ENCODE measurements at regions not wholly inside any gene's neighbourhood (a gene's known extent, or its start where the extent isn't known, plus 50 kb on each side); places are given as distances from the start of the nearest gene placed in this dataset.
"Not testable (repeated sequence)": the region's sequence is repeated elsewhere in the genome, so short reads cannot be mapped to it uniquely, and the experiment has no call there.

- DNase-seq (ENCODE audit: low read depth), result no peak
Measured at GRCh38 chr6:9136141-9136822, 700.9 kb upstream of the SLC35B3 start.

DNA sequence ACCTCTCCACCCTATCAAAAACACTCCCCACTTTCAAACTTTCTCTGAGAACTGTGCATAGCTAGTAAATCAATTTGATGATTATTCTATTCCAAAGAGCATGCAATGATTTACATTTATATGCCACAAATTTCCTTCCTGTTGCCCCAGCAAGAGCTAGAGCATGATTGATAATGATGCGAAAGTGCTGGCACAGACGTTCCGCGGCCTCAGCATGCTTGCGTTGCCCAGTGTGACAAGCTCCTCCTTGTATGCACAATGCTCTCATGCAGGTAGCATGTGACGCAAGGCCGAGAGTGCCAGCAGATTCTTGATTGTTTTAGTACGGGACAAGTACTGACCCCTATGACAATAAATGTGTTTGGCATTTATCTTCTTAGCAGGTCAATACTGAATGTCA, 696.3 kb upstream of the SLC35B3 start:
- no peak for DNase-seq (ENCODE audit: low read depth)

- DNase-seq (ENCODE audit: low read depth), result no peak
Measured at GRCh38 chr6:9131201-9131600, 695.9 kb upstream of the SLC35B3 start.

- DNase-seq (ENCODE audit: low read depth), result no peak
Measured at GRCh38 chr6:9128970-9129369, 693.6 kb upstream of the SLC35B3 start.

GRCh38 chr6:9126878-9127560, 691.7 kb upstream of the SLC35B3 start:
- DNase-seq (ENCODE audit: low read depth), result no peak

DNA sequence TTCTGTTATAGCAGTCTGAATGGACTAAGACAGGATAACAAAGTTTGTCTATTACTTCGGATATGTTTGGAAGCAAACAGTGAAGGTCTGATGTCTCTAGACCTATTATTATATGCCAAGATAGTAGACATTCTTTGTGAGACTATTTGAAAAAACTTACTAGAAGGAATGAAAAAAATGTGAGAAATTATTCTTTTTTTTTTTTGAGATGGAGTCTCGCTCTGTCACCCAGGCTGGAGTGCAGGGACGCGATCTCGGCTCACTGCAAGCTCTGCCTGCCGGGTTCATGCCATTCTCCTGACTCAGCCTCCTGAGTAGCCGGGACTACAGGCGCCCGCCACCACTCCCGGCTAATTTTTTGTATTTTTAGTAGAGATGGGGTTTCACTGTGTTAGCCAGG, 690.7 kb upstream of the SLC35B3 start:
- not testable (repeated sequence) for DNase-seq (ENCODE audit: low read depth)

- no peak for DNase-seq (ENCODE audit: low read depth)
Measured at GRCh38 chr6:9121549-9121948, 686.2 kb upstream of the SLC35B3 start.

DNA sequence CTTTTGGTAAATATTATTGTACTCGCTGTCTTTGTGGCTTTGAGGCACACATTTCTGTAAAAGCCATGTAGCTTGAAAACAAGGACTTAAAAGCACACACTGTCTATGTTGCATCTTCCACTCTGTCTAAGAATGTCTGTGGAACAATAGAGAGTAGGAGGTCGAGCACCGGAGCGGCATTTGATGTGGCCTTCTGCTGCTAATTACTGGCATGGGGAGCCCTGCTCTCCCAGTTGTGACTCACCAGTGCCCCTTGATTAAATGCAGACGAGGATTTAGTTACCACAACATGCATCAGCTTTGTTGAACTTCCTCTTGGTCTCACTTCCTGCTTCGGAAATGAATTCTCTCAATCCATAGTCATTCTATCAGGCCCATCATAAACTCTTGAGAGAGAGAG, 680.7 kb upstream of the SLC35B3 start:
- no peak for DNase-seq (ENCODE audit: low read depth)

DNA sequence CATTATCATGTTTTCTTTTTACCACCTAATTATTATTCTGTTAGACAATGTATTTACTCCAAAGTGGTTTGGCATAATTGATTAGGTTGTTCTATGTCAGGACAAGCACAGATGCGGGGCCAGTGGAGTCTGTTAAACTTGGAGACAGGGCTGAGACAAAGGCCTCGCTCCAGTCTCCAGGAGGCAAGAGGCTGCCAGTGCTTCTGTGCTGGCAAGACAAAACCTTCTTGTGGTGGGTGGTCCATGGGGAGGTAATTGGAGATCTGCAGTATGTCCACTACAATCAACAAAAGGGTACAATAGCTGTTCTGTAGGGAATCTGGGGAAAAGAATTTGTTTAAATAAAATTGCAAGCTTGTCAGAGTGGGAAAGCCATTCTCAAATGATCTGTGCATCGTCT, 677.2 kb upstream of the SLC35B3 start:
- no peak for DNase-seq (ENCODE audit: low read depth)

- DNase-seq (ENCODE audit: low read depth), result no peak
Measured at GRCh38 chr6:9103876-9104521, 668.7 kb upstream of the SLC35B3 start.

GRCh38 chr6:9101920-9102319, 666.6 kb upstream of the SLC35B3 start:
- DNase-seq (ENCODE audit: low read depth), result no peak

- no peak for DNase-seq (ENCODE audit: low read depth)
Measured at GRCh38 chr6:9100869-9101580, 665.7 kb upstream of the SLC35B3 start.

DNA sequence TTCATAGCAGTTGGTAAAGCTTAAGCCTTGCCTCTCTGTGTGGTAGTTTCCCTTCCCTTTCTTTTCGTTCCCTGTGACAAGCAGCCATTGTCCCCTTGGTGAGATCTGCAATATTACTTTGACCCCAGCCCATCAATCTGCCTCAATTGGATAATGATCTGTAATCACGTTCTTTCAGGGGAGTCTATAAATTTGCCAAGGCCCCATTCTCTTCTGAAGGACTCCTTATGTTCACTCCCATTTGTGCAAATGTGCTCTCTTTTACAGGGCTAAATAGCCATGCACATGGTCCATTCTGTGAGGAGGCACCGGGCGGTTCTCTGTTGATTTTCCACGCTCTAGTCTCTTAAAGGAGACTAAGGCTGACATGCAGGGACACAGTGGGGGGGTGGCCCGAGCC, 660.4 kb upstream of the SLC35B3 start:
- no peak for DNase-seq (ENCODE audit: low read depth)

DNA sequence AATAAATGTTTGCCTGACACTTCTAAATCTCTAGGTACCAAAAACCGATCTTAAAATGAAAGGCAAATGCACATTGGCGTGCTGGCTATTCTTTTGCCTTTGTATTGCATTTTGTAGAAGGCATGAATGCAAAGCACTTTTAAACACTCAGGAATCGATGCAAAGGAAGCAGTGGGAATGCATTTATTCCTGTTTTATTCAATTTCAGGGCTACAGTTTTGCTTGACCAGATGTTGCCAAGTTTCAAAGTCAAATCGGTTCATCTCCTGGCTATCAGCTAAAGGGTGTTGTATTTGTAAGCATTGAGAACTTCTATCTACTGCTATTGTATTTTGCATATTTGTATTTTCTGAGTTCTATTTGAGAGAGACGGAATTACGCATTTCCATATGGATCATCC, 659.8 kb upstream of the SLC35B3 start:
- no peak for DNase-seq (ENCODE audit: low read depth)

DNA sequence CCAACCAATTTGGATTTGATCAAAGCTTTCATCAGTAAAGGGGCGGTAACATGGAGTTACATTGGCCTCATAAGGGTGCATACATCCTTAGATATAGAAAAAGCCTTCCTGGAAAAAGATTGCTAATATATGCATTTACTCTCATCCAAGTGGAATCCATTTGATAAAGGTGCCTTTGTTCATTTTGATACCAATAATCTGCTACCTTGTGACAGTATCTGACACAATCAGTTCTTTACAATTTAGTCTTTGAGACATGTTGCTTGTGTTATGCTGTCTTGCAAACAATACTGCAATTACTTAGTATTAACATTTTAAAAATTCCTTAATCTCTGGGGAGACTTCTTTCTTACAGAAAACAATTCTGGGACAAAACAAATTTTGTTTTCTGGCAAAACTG, 654.4 kb upstream of the SLC35B3 start:
- DNase-seq (ENCODE audit: low read depth), result no peak

- no peak for DNase-seq (ENCODE audit: low read depth)
Measured at GRCh38 chr6:9087470-9087869, 652.1 kb upstream of the SLC35B3 start.

DNA sequence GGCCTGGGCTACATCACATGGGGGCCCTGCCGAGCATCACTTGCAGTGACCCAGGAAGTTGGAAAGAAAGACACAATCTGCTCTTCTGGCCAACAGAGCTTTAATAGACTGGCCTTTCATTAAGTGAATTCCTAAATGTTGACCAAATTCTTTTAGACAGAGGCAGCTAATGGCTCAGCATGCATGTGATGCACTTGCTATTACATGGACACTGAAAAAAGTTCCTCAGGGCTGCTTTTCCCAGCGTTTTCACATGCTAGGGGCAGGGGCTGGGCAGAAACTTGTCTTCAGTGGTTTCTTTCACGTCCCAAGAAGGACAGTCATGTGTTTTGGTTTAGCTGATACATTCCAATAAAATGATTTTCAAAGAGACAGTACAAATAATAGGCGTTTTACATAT, 651.0 kb upstream of the SLC35B3 start:
- no peak for DNase-seq (ENCODE audit: low read depth)

GRCh38 chr6:9085709-9086070, 650.3 kb upstream of the SLC35B3 start:
- no peak for DNase-seq (ENCODE audit: low read depth)

- no peak for DNase-seq (ENCODE audit: low read depth)
Measured at GRCh38 chr6:9085054-9085708, 649.8 kb upstream of the SLC35B3 start.

DNA sequence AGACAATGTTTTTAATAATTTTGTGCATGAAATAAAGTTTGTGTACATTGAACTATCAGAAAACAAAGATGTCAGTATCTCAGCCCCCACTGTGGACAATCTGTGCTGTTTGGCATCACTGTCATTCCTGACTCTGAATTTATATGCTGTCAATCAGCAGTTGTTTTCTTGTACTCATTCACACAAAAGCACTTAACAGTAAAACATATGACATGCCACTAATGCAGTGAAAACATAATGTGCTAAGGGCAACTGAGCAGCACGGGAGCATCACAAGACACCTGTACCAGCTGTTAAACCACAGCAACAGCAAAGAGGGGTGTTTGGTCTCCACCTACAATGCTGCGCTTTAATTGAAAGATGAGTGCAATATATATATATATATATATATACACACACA, 647.8 kb upstream of the SLC35B3 start:
- no peak for DNase-seq (ENCODE audit: low read depth)

- no peak for DNase-seq (ENCODE audit: low read depth)
Measured at GRCh38 chr6:9066726-9067125, 631.4 kb upstream of the SLC35B3 start.

DNA sequence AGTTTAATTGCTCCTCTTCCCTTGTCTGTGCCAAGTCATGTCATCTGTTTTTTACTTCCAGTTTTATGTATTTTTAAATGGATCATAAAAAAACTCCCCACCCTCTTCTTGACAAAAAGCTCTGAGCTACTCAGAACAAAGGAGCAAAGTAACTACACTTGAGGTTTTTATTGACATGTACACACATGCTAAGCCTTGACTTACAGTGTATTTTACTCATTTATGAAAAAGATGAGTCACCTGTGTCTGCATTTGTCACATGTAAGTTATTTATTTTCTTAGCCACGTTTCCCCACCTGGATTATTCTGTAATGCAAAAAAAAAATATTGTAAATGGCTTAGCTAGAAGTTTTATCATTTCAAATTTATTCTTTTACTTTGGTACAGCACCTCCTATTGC, 628.8 kb upstream of the SLC35B3 start:
- no peak for DNase-seq (ENCODE audit: low read depth)
